ENCODE measurements at regions not wholly inside any gene's neighbourhood (a gene's known extent, or its start where the extent isn't known, plus 50 kb on each side); places are given as distances from the start of the nearest gene placed in this dataset.

DNA sequence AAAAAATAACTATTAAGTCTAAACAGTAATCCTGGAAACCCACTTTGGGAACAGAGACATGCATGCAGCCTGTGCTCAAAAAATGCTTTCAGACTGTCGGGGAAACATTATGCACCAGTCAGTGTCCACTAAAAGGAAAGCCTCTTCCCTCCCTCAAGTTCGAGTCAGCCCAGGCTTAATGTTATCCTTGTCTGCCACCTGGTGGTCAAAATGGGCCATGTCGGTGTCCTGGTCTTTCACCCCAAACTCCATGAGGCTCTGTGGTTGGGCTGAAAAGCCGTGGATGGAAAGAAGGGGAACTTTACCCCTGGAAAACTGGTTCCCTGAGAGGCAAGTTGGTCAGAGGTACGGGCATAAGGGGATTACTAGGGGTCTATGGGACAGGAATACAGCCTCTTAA lies 88.4 kb upstream of the ZNF492 start:
- TF ChIP-seq, protein P1, sequence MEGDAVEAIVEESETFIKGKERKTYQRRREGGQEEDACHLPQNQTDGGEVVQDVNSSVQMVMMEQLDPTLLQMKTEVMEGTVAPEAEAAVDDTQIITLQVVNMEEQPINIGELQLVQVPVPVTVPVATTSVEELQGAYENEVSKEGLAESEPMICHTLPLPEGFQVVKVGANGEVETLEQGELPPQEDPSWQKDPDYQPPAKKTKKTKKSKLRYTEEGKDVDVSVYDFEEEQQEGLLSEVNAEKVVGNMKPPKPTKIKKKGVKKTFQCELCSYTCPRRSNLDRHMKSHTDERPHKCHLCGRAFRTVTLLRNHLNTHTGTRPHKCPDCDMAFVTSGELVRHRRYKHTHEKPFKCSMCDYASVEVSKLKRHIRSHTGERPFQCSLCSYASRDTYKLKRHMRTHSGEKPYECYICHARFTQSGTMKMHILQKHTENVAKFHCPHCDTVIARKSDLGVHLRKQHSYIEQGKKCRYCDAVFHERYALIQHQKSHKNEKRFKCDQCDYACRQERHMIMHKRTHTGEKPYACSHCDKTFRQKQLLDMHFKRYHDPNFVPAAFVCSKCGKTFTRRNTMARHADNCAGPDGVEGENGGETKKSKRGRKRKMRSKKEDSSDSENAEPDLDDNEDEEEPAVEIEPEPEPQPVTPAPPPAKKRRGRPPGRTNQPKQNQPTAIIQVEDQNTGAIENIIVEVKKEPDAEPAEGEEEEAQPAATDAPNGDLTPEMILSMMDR (IDR thresholded peaks at IDR 0.05), result peak in 1 of 3 donors; percentile 60
- ATAC-seq (ENCODE audit: low FRiP score) (no peak), DNase-seq (ENCODE audit: low spot score) (peak; percentile 67)

GRCh38 chr19:22533761-22534160 lies 100.4 kb upstream of the ZNF492 start:
- TF ChIP-seq, protein P1 (IDR thresholded peaks at IDR 0.05), result no peak
- no peak for DNase-seq (ENCODE audit: low spot score)
- ATAC-seq (ENCODE audit: low FRiP score), result no peak

GRCh38 chr19:22532388-22533300 lies 101.5 kb upstream of the ZNF492 start:
- TF ChIP-seq, protein P1 (IDR thresholded peaks at IDR 0.05), result no peak
- DNase-seq (ENCODE audit: low spot score) (peak; percentile 88), ATAC-seq (ENCODE audit: low FRiP score) (peak; percentile 100)

DNA sequence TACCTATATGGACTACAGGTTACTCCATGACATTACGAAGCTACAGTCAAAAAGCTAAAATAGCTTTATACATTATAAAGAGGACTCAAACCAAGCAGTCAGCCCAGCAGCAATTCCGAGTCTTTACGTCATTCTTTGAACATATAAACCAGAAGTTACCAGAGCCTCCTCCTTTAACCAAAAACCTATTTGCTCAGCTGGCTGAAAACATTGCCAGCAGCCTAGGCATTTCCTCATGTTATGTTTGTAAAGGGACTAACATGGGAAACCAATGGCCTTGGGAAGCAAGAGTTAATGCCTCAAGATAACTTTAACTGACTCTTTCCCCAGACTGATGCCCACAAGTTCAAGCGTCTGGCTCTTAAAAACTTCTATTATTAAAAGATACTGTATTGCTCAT lies 104.1 kb upstream of the ZNF492 start:
- no peak for DNase-seq (ENCODE audit: low spot score)
- ATAC-seq (ENCODE audit: low FRiP score), result no peak

GRCh38 chr19:22528956-22529355 lies 105.2 kb upstream of the ZNF492 start:
- DNase-seq (ENCODE audit: low spot score) (no peak), ATAC-seq (ENCODE audit: low FRiP score) (no peak)
- TF ChIP-seq, protein P1 (IDR thresholded peaks at IDR 0.05), result no peak

More for the DNA sequence above, 104.1 kb upstream of the ZNF492 start:
- TF ChIP-seq, protein P1 (IDR thresholded peaks at IDR 0.05), result no peak

DNA sequence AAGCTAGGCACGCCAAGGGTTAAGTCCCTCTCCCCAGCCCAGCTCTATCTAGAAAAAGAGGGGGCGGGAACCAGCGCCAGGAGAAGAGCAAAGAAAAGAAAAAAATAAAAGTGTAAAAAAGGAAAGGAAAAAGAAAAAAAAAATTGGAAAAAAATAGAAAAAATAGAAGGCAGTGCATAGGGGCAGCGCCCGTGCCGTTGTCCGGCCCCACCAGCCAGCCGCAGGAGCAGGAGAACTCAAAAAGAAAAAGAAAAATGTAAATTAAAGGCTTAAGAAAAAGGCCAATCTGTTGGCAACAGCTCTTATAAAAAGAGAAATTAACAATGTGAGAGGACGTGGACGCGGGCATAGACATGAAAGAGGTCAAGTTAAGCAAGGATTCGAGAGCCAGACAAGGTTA lies 105.4 kb upstream of the ZNF98 start:
- TF ChIP-seq, protein P1 (IDR thresholded peaks at IDR 0.05), result no peak
- DNase-seq (ENCODE audit: low spot score), result no peak
- no peak for ATAC-seq (ENCODE audit: low FRiP score)
